AG09309 (cell line): ENCODE measurements at regions not wholly inside any gene's neighbourhood (a gene's known extent, or its start where the extent isn't known, plus 50 kb on each side); places are given as distances from the start of the nearest gene placed in this dataset.

Experiments
- DNase-seq: peaks from one replicate; pipeline ENCODE4 v3.0.0-alpha.2; 2010; ENCODE audit warnings: low read depth
- H3K4me3 ChIP-seq: 2 replicates; pipeline ENCODE4 v1.5.1; 2011; ENCODE audit warnings: mild to moderate bottlenecking, low read depth, low read length, moderate library complexity; ENCODE audit not compliant: control insufficient read depth
- TF ChIP-seq, protein P1 (sequence below): IDR thresholded peaks from 2 replicates; pipeline ENCODE4 v1.5.1; 2011; ENCODE audit warnings: mild to moderate bottlenecking, low read depth, low read length, inconsistent platforms; ENCODE audit not compliant: insufficient read depth, control insufficient read depth; ENCODE audit errors: missing control alignments

DNA sequence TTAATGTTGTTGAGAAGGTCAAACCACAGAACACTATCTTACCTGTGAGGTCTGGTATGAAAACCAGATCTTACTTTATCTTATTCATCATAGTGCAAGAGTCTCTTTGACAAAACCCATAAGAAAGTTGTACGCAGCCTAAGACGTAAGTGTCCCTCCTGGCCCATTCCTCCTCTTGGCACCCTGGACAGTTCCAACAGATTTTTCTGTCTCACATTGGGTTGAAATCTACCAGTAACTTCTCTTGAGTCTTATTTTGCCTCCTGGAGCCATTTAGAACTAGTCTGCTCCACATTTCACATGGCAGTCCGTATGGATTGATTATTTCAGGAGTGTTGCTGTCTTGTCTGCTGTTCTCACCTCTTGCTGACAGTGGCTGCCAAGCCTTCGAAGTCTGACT lies 498.4 kb downstream of the PDCD6IP start:
- DNase-seq, result no peak
- no peak overlapping the region for H3K4me3 ChIP-seq
- TF ChIP-seq, protein P1, sequence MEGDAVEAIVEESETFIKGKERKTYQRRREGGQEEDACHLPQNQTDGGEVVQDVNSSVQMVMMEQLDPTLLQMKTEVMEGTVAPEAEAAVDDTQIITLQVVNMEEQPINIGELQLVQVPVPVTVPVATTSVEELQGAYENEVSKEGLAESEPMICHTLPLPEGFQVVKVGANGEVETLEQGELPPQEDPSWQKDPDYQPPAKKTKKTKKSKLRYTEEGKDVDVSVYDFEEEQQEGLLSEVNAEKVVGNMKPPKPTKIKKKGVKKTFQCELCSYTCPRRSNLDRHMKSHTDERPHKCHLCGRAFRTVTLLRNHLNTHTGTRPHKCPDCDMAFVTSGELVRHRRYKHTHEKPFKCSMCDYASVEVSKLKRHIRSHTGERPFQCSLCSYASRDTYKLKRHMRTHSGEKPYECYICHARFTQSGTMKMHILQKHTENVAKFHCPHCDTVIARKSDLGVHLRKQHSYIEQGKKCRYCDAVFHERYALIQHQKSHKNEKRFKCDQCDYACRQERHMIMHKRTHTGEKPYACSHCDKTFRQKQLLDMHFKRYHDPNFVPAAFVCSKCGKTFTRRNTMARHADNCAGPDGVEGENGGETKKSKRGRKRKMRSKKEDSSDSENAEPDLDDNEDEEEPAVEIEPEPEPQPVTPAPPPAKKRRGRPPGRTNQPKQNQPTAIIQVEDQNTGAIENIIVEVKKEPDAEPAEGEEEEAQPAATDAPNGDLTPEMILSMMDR, result no peak

DNA sequence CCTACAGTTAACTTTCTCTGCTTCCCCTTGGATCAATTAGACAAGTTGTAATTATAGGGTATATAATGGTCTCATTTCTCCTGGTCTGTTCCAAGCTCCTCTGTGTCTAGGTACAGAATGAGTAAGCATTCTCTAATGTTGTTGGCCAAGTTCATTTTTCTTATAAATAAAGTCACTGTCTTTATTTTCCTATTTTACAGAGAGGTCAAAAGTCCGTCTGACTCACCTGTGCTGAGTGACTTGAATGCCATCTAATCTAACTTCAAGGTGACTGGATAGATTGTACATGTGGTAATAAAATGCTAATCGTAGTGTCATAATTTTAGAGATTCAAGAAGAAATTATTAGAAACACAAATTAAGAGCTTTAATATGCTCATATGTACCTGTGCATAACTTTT lies 500.2 kb downstream of the PDCD6IP start:
- TF ChIP-seq, protein P1, result no peak
- no peak overlapping the region for H3K4me3 ChIP-seq
- DNase-seq, result no peak

DNA sequence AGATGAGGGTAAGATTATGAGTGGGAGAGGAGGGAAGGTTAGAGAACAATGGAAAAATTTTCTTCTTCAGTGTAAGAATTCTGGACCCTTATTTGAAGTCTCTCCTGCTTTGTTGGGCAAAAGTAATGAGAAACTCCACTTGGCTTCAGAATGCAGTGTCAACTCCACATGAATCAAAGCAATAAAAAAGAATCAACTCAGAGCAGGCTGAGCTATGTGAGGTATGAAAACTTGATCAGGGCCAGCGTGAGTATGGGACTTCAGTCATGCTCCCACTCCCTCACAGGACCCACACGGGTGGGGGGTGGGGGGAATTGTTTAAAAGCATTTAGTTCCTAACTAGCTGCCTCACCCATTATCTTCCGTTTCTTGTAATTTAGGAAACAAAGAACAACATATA lies 502.2 kb downstream of the PDCD6IP start:
- no peak overlapping the region for H3K4me3 ChIP-seq
- TF ChIP-seq, protein P1, result no peak
- no peak for DNase-seq

DNA sequence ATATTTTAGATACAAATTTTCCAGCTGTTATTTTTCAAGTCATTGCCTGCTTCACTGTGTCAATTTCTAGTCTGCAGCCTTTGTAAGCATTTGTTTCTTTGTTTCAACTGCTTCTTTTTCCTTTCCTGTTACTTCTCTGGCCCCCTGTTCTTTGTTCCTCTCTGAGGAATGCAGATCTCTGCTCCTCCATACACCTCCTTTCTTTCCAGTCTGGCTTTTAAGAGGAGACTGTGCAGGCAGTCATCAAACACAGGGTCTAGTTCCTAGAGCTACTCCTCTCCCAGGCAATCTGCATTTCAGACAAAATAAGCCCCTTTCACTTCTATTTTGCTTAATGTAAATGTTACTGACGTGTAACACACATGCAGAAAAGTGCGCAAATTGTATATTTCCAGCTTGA lies 502.9 kb downstream of the PDCD6IP start:
- TF ChIP-seq, protein P1, result no peak
- no peak for DNase-seq
- no peak overlapping the region for H3K4me3 ChIP-seq

DNA sequence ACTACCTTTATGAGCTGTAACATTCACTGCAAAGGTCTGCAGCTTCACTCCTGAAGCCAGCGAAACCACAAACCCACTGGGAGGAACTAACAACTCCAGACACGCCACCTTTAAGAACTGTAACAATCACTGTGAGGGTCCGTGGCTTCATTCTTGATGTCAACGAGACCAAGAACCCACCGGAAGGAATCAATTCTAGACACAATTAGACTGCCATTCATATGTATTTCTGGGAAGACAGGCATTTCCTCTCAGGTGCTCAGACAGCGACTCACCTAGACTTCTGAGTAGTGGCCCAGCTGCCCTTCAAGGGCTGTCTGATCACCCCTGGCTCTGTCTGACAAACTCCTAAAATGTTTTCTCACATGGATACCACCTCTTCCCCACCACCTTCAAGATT lies 506.8 kb downstream of the PDCD6IP start:
- no peak overlapping the region for H3K4me3 ChIP-seq
- no peak for DNase-seq
- TF ChIP-seq, protein P1, result no peak

DNA sequence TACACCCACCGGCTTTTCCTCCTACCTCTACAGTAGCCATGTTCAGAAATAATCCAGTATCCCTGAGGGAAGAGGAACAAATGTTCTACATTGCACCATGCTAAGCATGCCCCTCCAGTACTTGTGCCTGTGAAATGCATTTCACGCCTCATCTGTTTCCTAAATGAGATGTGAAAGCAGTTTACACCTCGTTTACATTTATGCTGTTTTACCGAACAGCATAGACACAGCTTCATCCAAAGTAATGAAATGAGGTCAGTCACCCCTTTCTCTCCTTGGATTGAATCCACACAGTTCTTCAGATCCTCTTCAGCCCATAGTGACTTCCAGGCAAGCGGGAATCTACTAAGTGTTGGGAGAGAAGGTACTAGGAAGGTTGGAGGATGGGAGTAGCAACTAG lies 514.3 kb downstream of the PDCD6IP start:
- no peak for DNase-seq
- TF ChIP-seq, protein P1, result no peak

DNA sequence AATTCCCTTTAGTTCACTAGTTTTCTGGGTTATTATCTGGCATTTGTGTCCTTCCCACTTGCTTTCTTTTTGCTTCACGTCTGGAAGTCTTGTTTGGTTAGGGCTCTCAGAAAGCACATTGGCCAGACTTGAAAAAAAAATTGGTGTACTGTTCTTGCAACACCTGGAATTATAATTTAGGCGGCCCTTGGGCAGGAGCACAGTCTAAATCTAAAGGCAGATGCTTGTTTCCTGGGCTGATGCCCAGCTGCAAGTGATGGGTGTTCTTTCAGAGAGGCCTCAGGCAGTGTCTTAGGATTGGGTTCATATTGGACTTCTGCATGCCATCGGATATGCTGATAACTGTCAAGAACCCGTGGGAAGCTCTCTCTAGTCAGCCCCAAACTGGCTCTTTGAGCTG lies 521.5 kb downstream of the PDCD6IP start:
- TF ChIP-seq, protein P1, result no peak
- no peak for DNase-seq
- H3K4me3 ChIP-seq, result no peak overlapping the region

More for the DNA sequence above, 514.3 kb downstream of the PDCD6IP start:
- no peak overlapping the region for H3K4me3 ChIP-seq
